GM23338 (cell line): ENCODE measurements at regions not wholly inside any gene's neighbourhood (a gene's known extent, or its start where the extent isn't known, plus 50 kb on each side); places are given as distances from the start of the nearest gene placed in this dataset.

Experiments
- CREB1 ChIP-seq: fragments of 250-450 bp; sonication (Bioruptor Pico); IDR thresholded peaks from 2 replicates; pipeline ENCODE4 v1.5.0; 2020; ENCODE audit warnings: low read depth, mild to moderate bottlenecking, moderate library complexity
- EZH2 ChIP-seq: fragments of 200-600 bp; sonication (generic); IDR thresholded peaks from one replicate; pipeline ENCODE4 v1.8.0; 2017; ENCODE audit warnings: antibody characterized with exemption, mild to moderate bottlenecking, low read depth; ENCODE audit not compliant: unreplicated experiment
- EZH2phosphoT487 ChIP-seq: fragments of 200-600 bp; sonication (generic); IDR thresholded peaks from one replicate; pipeline ENCODE4 v1.8.1; 2018; ENCODE audit warnings: antibody characterized with exemption; ENCODE audit not compliant: unreplicated experiment
- JUNB ChIP-seq: IDR thresholded peaks from one replicate; pipeline ENCODE4 v1.6.1; 2016; ENCODE audit warnings: antibody characterized with exemption; ENCODE audit not compliant: unreplicated experiment
- NANOG ChIP-seq: IDR thresholded peaks from 2 replicates; pipeline ENCODE4 v1.6.1; 2016; ENCODE audit warnings: antibody characterized with exemption, borderline replicate concordance
- POLR2AphosphoS5 ChIP-seq: IDR thresholded peaks from 2 replicates; pipeline ENCODE4 v1.6.1; 2016; ENCODE audit warnings: antibody characterized with exemption, low read depth
- TF ChIP-seq, protein P1 (sequence below), 2 experiments: fragments of 200-600 bp in 1 of 2; sonication (generic) in 1 of 2; conservative IDR thresholded peaks; 2 replicates each; pipeline versions ENCODE4 v1.5.1 to v1.6.1; 2016 to 2017; ENCODE audit warnings: antibody characterized with exemption in 2 of 2, low read depth in 2 of 2, mild to moderate bottlenecking in 2 of 2, moderate library complexity in 1 of 2
- TF ChIP-seq, protein P2 (sequence below): IDR thresholded peaks from one replicate; pipeline ENCODE4 v1.6.1; 2018; ENCODE audit warnings: antibody characterized with exemption; ENCODE audit not compliant: unreplicated experiment
- TF ChIP-seq, protein P3 (sequence below): IDR thresholded peaks from 2 replicates; pipeline ENCODE4 v1.6.1; 2016; ENCODE audit warnings: antibody characterized with exemption

DNA sequence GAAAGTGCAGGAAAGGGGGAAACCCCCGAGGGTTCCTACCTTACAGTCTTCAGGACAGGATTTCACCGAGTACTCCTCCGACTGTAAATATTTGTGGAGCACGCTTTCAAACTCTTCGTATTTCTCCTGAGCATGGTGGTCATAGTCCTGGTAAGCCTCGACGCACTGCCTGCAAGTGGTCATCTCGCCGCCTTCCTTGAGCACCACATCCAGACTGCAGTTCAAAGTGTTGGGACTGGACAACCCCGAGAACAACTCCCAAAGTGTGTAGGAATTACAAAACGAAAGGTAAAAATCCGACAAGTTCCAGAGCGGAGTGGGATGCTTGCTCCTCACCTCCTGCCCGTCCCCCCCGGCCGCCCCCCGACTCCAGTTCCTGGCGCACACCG is 349.7 kb downstream of the LIG4 start:
- TF ChIP-seq, protein P1, sequence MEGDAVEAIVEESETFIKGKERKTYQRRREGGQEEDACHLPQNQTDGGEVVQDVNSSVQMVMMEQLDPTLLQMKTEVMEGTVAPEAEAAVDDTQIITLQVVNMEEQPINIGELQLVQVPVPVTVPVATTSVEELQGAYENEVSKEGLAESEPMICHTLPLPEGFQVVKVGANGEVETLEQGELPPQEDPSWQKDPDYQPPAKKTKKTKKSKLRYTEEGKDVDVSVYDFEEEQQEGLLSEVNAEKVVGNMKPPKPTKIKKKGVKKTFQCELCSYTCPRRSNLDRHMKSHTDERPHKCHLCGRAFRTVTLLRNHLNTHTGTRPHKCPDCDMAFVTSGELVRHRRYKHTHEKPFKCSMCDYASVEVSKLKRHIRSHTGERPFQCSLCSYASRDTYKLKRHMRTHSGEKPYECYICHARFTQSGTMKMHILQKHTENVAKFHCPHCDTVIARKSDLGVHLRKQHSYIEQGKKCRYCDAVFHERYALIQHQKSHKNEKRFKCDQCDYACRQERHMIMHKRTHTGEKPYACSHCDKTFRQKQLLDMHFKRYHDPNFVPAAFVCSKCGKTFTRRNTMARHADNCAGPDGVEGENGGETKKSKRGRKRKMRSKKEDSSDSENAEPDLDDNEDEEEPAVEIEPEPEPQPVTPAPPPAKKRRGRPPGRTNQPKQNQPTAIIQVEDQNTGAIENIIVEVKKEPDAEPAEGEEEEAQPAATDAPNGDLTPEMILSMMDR (conservative IDR thresholded peaks at IDR 0.05; ENCODE audit: low read depth in 2 of 2) = no peak
- TF ChIP-seq EZH2 (no peak), POLR2AphosphoS5 (no peak), EZH2phosphoT487 (no peak), JUNB (no peak), NANOG (no peak), CREB1 (CRISPR knock-in tag) (no peak)
- TF ChIP-seq, protein P2, sequence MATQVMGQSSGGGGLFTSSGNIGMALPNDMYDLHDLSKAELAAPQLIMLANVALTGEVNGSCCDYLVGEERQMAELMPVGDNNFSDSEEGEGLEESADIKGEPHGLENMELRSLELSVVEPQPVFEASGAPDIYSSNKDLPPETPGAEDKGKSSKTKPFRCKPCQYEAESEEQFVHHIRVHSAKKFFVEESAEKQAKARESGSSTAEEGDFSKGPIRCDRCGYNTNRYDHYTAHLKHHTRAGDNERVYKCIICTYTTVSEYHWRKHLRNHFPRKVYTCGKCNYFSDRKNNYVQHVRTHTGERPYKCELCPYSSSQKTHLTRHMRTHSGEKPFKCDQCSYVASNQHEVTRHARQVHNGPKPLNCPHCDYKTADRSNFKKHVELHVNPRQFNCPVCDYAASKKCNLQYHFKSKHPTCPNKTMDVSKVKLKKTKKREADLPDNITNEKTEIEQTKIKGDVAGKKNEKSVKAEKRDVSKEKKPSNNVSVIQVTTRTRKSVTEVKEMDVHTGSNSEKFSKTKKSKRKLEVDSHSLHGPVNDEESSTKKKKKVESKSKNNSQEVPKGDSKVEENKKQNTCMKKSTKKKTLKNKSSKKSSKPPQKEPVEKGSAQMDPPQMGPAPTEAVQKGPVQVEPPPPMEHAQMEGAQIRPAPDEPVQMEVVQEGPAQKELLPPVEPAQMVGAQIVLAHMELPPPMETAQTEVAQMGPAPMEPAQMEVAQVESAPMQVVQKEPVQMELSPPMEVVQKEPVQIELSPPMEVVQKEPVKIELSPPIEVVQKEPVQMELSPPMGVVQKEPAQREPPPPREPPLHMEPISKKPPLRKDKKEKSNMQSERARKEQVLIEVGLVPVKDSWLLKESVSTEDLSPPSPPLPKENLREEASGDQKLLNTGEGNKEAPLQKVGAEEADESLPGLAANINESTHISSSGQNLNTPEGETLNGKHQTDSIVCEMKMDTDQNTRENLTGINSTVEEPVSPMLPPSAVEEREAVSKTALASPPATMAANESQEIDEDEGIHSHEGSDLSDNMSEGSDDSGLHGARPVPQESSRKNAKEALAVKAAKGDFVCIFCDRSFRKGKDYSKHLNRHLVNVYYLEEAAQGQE = peak; percentile 18
- TF ChIP-seq, protein P3, sequence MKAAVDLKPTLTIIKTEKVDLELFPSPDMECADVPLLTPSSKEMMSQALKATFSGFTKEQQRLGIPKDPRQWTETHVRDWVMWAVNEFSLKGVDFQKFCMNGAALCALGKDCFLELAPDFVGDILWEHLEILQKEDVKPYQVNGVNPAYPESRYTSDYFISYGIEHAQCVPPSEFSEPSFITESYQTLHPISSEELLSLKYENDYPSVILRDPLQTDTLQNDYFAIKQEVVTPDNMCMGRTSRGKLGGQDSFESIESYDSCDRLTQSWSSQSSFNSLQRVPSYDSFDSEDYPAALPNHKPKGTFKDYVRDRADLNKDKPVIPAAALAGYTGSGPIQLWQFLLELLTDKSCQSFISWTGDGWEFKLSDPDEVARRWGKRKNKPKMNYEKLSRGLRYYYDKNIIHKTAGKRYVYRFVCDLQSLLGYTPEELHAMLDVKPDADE = no peak
